ENCODE measurements at regions not wholly inside any gene's neighbourhood (a gene's known extent, or its start where the extent isn't known, plus 50 kb on each side); places are given as distances from the start of the nearest gene placed in this dataset.

GRCh38 chr2:240358080-240358479 lies 77.4 kb upstream of the GPC1 start:
- TF ChIP-seq, protein P1, sequence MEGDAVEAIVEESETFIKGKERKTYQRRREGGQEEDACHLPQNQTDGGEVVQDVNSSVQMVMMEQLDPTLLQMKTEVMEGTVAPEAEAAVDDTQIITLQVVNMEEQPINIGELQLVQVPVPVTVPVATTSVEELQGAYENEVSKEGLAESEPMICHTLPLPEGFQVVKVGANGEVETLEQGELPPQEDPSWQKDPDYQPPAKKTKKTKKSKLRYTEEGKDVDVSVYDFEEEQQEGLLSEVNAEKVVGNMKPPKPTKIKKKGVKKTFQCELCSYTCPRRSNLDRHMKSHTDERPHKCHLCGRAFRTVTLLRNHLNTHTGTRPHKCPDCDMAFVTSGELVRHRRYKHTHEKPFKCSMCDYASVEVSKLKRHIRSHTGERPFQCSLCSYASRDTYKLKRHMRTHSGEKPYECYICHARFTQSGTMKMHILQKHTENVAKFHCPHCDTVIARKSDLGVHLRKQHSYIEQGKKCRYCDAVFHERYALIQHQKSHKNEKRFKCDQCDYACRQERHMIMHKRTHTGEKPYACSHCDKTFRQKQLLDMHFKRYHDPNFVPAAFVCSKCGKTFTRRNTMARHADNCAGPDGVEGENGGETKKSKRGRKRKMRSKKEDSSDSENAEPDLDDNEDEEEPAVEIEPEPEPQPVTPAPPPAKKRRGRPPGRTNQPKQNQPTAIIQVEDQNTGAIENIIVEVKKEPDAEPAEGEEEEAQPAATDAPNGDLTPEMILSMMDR (IDR thresholded peaks at IDR 0.05) = no peak
- TF ChIP-seq POLR2A (IDR thresholded peaks at IDR 0.05; ENCODE audit: low read depth) (no peak), POLR2AphosphoS5 (IDR thresholded peaks at IDR 0.05) (no peak)
